Retinal pigment epithelial cell (primary cell): ENCODE measurements at regions not wholly inside any gene's neighbourhood (a gene's known extent, or its start where the extent isn't known, plus 50 kb on each side); places are given as distances from the start of the nearest gene placed in this dataset.
A peak's percentile ranks its signal among the peaks of the same experiment; 100 is the strongest.

Source experiments
- DNase-seq: peaks from one replicate; pipeline ENCODE4 v3.0.0-alpha.2; 2010; ENCODE audit warnings: low read depth
- H3K4me3 ChIP-seq: 2 replicates; pipeline ENCODE4 v1.5.1; 2011; ENCODE audit warnings: mild to moderate bottlenecking, low read length, control low read depth, moderate library complexity
- TF ChIP-seq, protein P1 (sequence below): conservative IDR thresholded peaks from 2 replicates; pipeline ENCODE4 v1.5.1; 2011; ENCODE audit warnings: low read depth, low read length, control low read depth, inconsistent platforms

DNA sequence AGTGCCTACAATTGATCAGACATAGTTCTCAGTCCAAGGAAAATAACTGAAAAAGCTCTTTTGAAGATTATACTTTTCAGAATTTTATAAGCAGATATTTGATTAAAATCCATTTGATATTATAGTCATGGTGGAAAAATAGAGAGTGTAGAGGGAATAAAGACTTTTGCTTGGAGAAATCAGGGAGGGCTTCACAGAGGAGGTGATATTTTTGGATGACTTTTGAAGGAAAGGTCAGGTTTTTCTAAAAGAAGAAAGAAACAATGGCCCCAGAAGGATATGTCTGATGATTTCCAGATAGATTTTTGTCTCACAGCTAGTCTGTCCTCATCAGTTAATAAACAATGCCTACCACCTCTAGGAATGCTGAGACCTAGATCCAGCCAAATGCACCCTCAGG, 806.3 kb upstream of the CELF2 start:
- TF ChIP-seq, protein P1, sequence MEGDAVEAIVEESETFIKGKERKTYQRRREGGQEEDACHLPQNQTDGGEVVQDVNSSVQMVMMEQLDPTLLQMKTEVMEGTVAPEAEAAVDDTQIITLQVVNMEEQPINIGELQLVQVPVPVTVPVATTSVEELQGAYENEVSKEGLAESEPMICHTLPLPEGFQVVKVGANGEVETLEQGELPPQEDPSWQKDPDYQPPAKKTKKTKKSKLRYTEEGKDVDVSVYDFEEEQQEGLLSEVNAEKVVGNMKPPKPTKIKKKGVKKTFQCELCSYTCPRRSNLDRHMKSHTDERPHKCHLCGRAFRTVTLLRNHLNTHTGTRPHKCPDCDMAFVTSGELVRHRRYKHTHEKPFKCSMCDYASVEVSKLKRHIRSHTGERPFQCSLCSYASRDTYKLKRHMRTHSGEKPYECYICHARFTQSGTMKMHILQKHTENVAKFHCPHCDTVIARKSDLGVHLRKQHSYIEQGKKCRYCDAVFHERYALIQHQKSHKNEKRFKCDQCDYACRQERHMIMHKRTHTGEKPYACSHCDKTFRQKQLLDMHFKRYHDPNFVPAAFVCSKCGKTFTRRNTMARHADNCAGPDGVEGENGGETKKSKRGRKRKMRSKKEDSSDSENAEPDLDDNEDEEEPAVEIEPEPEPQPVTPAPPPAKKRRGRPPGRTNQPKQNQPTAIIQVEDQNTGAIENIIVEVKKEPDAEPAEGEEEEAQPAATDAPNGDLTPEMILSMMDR, result no peak
- no peak overlapping the region for H3K4me3 ChIP-seq
- no peak for DNase-seq

DNA sequence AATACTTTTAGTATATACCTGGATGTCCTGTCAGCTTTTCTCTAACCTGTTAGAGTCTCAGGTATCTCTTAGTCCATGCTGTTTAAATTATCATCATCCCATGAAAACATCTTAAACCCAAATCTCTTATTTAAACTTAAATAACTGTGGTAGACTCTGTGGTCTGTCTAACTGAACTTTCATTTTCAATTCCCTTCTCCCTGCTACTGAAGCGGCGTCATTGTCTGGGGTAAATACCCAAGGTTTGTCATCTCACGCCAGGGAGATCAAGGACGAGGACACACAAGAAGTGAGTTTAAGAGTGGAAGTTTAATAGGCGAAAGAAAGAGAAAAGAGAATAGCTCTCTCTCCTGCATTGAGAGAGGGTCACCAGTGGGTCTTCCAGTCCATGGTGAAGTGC, 804.4 kb upstream of the CELF2 start:
- TF ChIP-seq, protein P1, result no peak
- DNase-seq, result no peak
- H3K4me3 ChIP-seq, result no peak overlapping the region

DNA sequence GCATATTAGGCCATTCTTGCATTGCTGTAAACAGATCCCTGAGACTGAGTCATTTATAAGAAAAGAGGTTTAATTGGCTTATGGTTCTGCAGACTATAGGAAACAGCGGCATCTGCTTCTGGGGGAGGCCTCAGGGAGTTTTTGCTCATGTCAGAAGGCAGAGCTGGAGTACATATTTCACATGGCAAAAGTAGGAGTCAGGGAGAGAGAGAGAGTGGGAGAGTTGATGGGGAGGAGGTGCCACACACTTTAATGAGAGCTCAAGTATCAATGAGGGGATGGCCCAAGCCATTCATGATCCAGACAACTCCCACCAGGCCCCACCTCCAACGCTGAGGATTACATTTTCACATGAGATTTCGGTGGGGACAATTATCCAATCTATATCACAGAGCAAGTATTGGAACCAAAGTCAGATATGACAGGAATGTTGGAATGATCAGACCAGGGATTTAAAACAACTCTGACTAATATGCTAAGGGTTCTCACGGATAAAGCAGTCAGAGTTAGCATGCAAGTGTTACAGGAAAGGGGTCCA, 795.3 kb upstream of the CELF2 start:
- DNase-seq, result peak; percentile 95
- no peak overlapping the region for H3K4me3 ChIP-seq
- TF ChIP-seq, protein P1, result no peak

DNA sequence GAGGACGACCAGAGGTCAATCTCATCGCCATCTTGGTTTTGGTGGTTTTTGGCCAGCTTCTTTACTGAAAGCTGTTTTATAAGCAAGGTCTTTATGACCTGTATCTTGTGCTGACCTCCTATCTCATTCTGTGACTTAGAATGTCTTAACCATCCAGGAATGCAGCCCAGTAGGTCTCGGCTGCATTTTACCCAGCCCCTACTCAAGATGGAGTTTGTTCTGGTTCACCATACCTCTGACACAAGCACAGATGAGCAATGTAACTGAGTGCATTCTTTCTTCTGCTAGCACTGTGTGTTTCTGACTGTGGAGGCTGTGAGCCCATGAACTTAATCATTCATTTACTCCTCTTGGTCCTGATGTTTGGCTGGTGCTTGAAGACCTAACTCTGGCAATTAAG, 794.5 kb upstream of the CELF2 start:
- TF ChIP-seq, protein P1, result no peak
- no peak for DNase-seq
- no peak overlapping the region for H3K4me3 ChIP-seq

DNA sequence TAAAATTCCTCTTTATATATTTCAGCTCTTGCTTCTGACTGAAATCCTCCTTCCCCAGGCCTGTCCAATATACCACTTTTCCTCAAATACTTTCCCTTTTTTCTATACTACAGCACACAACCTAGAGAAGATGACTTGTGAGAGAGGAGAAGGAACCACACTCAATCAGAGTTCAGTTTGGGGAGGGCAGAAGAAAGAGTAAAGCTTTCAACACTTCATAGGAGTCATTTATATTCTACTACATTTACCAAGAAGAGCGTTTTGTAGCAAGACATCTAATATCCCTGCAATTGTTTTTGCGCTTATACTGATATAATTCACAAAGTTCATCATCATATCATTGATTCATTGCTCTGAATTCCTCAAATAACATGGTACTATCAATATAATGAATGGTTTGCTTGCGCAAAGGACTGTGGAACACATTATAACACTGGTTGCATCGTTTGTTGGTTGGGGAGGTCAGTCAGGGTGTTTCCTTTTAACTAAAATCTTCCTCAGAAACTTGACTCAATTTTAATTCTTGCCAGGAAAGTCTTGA, 792.5 kb upstream of the CELF2 start:
- TF ChIP-seq, protein P1, result no peak
- no peak for DNase-seq
- H3K4me3 ChIP-seq, result no peak overlapping the region

DNA sequence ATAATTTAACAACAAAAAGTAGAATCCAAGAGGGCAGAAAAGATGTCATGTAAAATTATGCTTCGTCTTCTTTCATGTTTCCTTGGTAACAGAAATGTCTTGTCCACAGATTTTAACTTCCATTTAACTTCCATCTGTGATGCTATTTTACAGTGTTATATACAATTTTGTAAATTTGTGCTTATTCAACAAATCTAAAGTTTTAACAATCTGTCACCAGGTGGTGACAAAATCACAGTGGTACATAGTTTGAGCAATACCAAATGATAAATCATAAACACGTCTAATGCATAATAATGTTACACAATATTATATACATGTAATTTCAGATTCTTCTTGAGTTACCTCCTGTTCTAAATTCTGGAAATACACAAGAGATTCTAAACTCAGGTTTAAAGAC, 784.4 kb upstream of the CELF2 start:
- H3K4me3 ChIP-seq, result no peak overlapping the region
- DNase-seq, result no peak

DNA sequence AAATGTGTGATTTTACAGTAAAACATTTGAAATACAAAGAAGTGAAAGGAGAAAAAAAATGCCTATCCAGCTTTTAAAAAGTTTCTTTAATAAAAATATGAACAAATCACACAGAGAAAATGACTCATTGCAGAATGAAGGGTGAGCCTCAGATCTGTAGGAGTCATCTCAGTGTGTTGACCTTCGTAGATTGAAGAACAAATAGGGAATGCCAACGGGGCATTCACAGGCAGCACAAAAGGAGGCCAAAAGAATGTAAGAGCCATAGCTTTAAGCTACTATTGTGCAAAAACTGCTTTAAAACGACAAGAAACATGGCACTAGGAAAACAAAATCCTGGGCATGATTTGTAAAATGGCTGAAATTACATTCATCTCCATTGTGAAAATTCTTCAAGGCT, 782.7 kb upstream of the CELF2 start:
- H3K4me3 ChIP-seq, result no peak overlapping the region
- TF ChIP-seq, protein P1, result no peak
- no peak for DNase-seq

More for the DNA sequence above, 784.4 kb upstream of the CELF2 start:
- TF ChIP-seq, protein P1, result no peak
